Endothelial cell of umbilical vein (primary cell): ENCODE measurements at regions not wholly inside any gene's neighbourhood (a gene's known extent, or its start where the extent isn't known, plus 50 kb on each side); places are given as distances from the start of the nearest gene placed in this dataset.

Experiments
- BruUV-seq: library from RNA; stranded (reverse); fragments of 400-500 nt; replicated peaks from 2 replicates; lab custom pipeline; 2021; lab: Mats Ljungman, UMichigan
- CTCF ChIA-PET: fragments of 300-600, 350-600 bp; sonication (Branson Sonifier 250); formaldehyde crosslinking; loops from one replicate; lab custom pipeline; 2021; ENCODE audit warnings: antibody characterized with exemption, inconsistent platforms; lab: Charles Lee
- POLR2A ChIA-PET: fragments of 300-600, 350-600 bp; sonication (Branson Sonifier 250); formaldehyde crosslinking; loops from one replicate; lab custom pipeline; 2021; ENCODE audit warnings: antibody characterized with exemption, inconsistent platforms; lab: Charles Lee
- DNase-seq: peaks from one replicate; pipeline ENCODE4 v3.0.0-alpha.2; 2011; ENCODE audit warnings: low read depth, low spot score
- FAIRE-seq: peaks from 2 replicates; lab custom pipeline; 2011; peaks lifted over from hg19 to GRCh38; lab: Jason Lieb, UNC
- H2AFZ ChIP-seq: 2 replicates; pipeline ENCODE4 v1.6.0; 2012; ENCODE audit warnings: low read depth, low read length, control low read depth, inconsistent platforms
- H3K27ac ChIP-seq: 2 replicates; pipeline ENCODE4 v1.5.1; 2011; ENCODE audit warnings: low read depth, mild to moderate bottlenecking, control low read depth, low read length, moderate library complexity; ENCODE audit not compliant: insufficient read depth
- H3K27me3 ChIP-seq, 2 experiments: 2 replicates each; pipeline versions ENCODE4 v1.6.0 to v1.6.1; 2011; ENCODE audit warnings: low read length in 2 of 2, mixed read lengths in 1 of 2; ENCODE audit not compliant: control insufficient read depth in 2 of 2, insufficient read depth in 2 of 2
- H3K36me3 ChIP-seq, 2 experiments: 2 replicates in 1 of 2; 3 replicates in 1 of 2; pipeline ENCODE4 v1.5.1; 2011; ENCODE audit warnings: low read length in 2 of 2, mild to moderate bottlenecking in 1 of 2, moderate library complexity in 1 of 2; ENCODE audit not compliant: control insufficient read depth in 2 of 2, insufficient read depth in 2 of 2; ENCODE audit errors: extremely low read depth in 1 of 2
- H3K4me1 ChIP-seq: 3 replicates; pipeline ENCODE4 v1.5.1; 2011; ENCODE audit warnings: mild to moderate bottlenecking, low read length; ENCODE audit not compliant: control insufficient read depth, insufficient read depth; ENCODE audit errors: extremely low read depth
- H3K4me2 ChIP-seq: 2 replicates; pipeline ENCODE4 v1.6.1; 2011; ENCODE audit warnings: low read length, control low read depth, mixed read lengths; ENCODE audit not compliant: insufficient read depth
- H3K4me3 ChIP-seq, 3 experiments: fragments of 200-600 bp in 1 of 3; sonication (generic), shearing (Covaris generic) in 1 of 3; replicated peaks in 1 of 3; 2 replicates each; pipeline ENCODE4 v1.5.1; 2011 to 2016; ENCODE audit warnings: control low read depth in 3 of 3, low read length in 3 of 3, mild to moderate bottlenecking in 2 of 3, inconsistent platforms in 1 of 3, low read depth in 1 of 3, moderate library complexity in 1 of 3; ENCODE audit not compliant: insufficient read depth in 1 of 3
- H3K79me2 ChIP-seq: 2 replicates; pipeline ENCODE4 v1.6.0; 2012; ENCODE audit warnings: low read length, inconsistent platforms; ENCODE audit not compliant: control insufficient read depth, insufficient read depth
- H3K9ac ChIP-seq: replicated peaks from 2 replicates; pipeline ENCODE3; 2011; ENCODE audit warnings: low read length, control low read depth; ENCODE audit not compliant: insufficient read depth; ENCODE audit errors: extremely low read depth
- H3K9me1 ChIP-seq: replicated peaks from 3 replicates; pipeline ENCODE4 v1.6.0; 2011; ENCODE audit warnings: mild to moderate bottlenecking, low read length; ENCODE audit not compliant: control insufficient read depth, insufficient read depth; ENCODE audit errors: extremely low read depth
- H3K9me3 ChIP-seq: replicated peaks from 2 replicates; pipeline ENCODE4 v1.5.1; 2012; ENCODE audit warnings: low read length, inconsistent platforms; ENCODE audit not compliant: control insufficient read depth, insufficient read depth
- H4K20me1 ChIP-seq: replicated peaks from 2 replicates; pipeline ENCODE3; 2011; ENCODE audit warnings: mild to moderate bottlenecking, low read length; ENCODE audit not compliant: control insufficient read depth, insufficient read depth; ENCODE audit errors: extremely low read depth
- EZH2 ChIP-seq: IDR thresholded peaks from 2 replicates; pipeline ENCODE4 v1.6.1; 2012; ENCODE audit warnings: borderline replicate concordance, low read depth, mild to moderate bottlenecking, moderate library complexity, low read length, inconsistent platforms; ENCODE audit not compliant: severe bottlenecking
- FOS ChIP-seq: IDR thresholded peaks from 2 replicates; pipeline ENCODE4 v1.6.1; 2011; ENCODE audit warnings: mild to moderate bottlenecking, low read length, moderate library complexity, borderline replicate concordance; ENCODE audit not compliant: insufficient read depth
- GATA2 ChIP-seq: IDR thresholded peaks from 2 replicates; pipeline ENCODE4 v1.7.0; 2011; ENCODE audit warnings: low read depth, mild to moderate bottlenecking, moderate library complexity, mixed read lengths, low read length; ENCODE audit not compliant: insufficient read length, insufficient read depth
- JUN ChIP-seq: IDR thresholded peaks from 2 replicates; pipeline ENCODE4 v1.6.1; 2011; ENCODE audit warnings: borderline replicate concordance, low read depth; ENCODE audit not compliant: insufficient read length, insufficient read depth
- MYC ChIP-seq: IDR thresholded peaks from one replicate; pipeline ENCODE4 v1.6.1; 2011; ENCODE audit warnings: mild to moderate bottlenecking, low read depth, low read length
- POLR2A ChIP-seq: IDR thresholded peaks from 2 replicates; pipeline ENCODE4 v1.6.1; 2012; ENCODE audit warnings: low read depth, mild to moderate bottlenecking, control low read depth, low read length
- POLR2AphosphoS5 ChIP-seq: IDR thresholded peaks from 2 replicates; pipeline ENCODE4 v1.6.1; 2012; ENCODE audit warnings: low read depth, mild to moderate bottlenecking, control low read depth, low read length, moderate library complexity; ENCODE audit not compliant: insufficient read depth
- dilution Hi-C: fragments of 300-500 bp; cut with MboI; formaldehyde crosslinking; loops from one replicate; pipeline ENCODE4 v1.15.0; 2019; ENCODE audit warnings: low sequenced_read_pairs; ENCODE audit not compliant: extremely low pct_ligation_motif_present
- intact Hi-C: fragments of 100-400 bp; cut with micrococcal nuclease; formaldehyde crosslinking; loops from one replicate; pipeline ENCODE4 v1.10.0; 2022
- TF ChIP-seq, protein P1 (sequence below), 2 donors: IDR thresholded peaks; 1 replicate in 1 of 2; 2 replicates in 1 of 2; pipeline ENCODE4 v1.5.1; 2011; ENCODE audit warnings: low read length in 2 of 2, mild to moderate bottlenecking in 2 of 2, moderate library complexity in 2 of 2, control low read depth in 1 of 2, inconsistent platforms in 1 of 2, low read depth in 1 of 2; ENCODE audit not compliant: insufficient read depth in 1 of 2; ENCODE audit errors: extremely low read depth in 1 of 2
- TF ChIP-seq, protein P2 (sequence below): IDR thresholded peaks from 2 replicates; pipeline ENCODE4 v1.6.1; 2011; ENCODE audit not compliant: insufficient read depth, insufficient read length

DNA sequence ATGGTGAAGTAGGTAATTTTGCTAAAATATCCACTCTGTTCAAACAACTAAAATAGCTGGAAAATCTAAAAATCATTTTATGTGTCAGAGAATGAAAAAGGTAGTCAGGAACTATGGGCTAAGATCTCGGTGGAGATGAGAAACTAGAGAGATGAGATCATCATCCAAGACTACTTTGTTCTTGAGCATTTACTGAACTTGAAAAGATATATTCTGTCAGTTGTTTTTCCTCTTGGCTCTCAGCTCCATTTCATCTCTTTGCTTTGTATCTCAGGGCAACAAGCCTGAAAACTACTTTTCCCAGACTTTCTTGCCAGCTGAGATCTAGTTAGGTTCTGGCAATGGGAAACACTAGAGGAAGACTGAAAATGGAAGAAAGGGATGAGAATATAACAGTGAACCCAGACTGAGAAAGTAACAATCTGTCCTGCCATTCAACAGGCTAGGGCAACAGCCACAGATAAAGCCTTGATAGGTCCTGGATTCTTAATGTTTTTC lies 346.2 kb upstream of the MEX3C start:
- intact Hi-C loops (no loop called here), dilution Hi-C loops (no loop called here)
- POLR2A ChIA-PET: no interaction called here
- no peaks in the 10 kb centered on the region for H3K27me3 ChIP-seq
- no peak for FAIRE-seq
- no peaks in the 10 kb centered on the region for H3K79me2 ChIP-seq
- H3K4me1 ChIP-seq: no peaks in the 10 kb centered on the region
- no peak overlapping the region for H3K4me2 ChIP-seq
- H4K20me1 ChIP-seq: no peaks in the 10 kb centered on the region
- no peak overlapping the region for H3K4me3 ChIP-seq
- TF ChIP-seq GATA2: no peak
- TF ChIP-seq FOS: no peak
- no peak for TF ChIP-seq MYC
- TF ChIP-seq, protein P1, sequence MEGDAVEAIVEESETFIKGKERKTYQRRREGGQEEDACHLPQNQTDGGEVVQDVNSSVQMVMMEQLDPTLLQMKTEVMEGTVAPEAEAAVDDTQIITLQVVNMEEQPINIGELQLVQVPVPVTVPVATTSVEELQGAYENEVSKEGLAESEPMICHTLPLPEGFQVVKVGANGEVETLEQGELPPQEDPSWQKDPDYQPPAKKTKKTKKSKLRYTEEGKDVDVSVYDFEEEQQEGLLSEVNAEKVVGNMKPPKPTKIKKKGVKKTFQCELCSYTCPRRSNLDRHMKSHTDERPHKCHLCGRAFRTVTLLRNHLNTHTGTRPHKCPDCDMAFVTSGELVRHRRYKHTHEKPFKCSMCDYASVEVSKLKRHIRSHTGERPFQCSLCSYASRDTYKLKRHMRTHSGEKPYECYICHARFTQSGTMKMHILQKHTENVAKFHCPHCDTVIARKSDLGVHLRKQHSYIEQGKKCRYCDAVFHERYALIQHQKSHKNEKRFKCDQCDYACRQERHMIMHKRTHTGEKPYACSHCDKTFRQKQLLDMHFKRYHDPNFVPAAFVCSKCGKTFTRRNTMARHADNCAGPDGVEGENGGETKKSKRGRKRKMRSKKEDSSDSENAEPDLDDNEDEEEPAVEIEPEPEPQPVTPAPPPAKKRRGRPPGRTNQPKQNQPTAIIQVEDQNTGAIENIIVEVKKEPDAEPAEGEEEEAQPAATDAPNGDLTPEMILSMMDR (IDR thresholded peaks at IDR 0.05; ENCODE audit: extremely low read depth in 1 of 2, insufficient read depth in 1 of 2, low read depth in 1 of 2, low read length in 2 of 2): no peak
- no peak for TF ChIP-seq POLR2A
- TF ChIP-seq, protein P2, sequence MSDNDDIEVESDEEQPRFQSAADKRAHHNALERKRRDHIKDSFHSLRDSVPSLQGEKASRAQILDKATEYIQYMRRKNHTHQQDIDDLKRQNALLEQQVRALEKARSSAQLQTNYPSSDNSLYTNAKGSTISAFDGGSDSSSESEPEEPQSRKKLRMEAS: no peak
- no peak for TF ChIP-seq JUN
- TF ChIP-seq POLR2AphosphoS5: no peak
- no peak for TF ChIP-seq EZH2
- H3K36me3 ChIP-seq: no peaks in the 10 kb centered on the region
- no peaks in the 10 kb centered on the region for H3K9me3 ChIP-seq
- no TSS peak for BruUV-seq
- H3K9me1 ChIP-seq: no peaks in the 10 kb centered on the region
- no peak overlapping the region for H2AFZ ChIP-seq
- CTCF ChIA-PET: no interaction called here
- no peak overlapping the region for H3K9ac ChIP-seq
- H3K27ac ChIP-seq: no peak overlapping the region
- DNase-seq: no peak
